D721Med (cell line): ENCODE measurements at regions not wholly inside any gene's neighbourhood (a gene's known extent, or its start where the extent isn't known, plus 50 kb on each side); places are given as distances from the start of the nearest gene placed in this dataset.

Source experiments
- DNase-seq: peaks from one replicate; pipeline ENCODE4 v3.0.0; 2011; ENCODE audit warnings: low spot score; ENCODE audit not compliant: insufficient read length
- FAIRE-seq: peaks from 2 replicates; lab custom pipeline; 2011; peaks lifted over from hg19 to GRCh38; lab: Jason Lieb, UNC
- CTCF ChIP-seq: IDR thresholded peaks from 2 replicates; pipeline ENCODE4 v1.5.1; 2012; ENCODE audit warnings: mild to moderate bottlenecking, control low read depth; ENCODE audit not compliant: insufficient read depth; ENCODE audit errors: missing control alignments

- DNase-seq (no peak), FAIRE-seq (no peak)
- no peak for TF ChIP-seq CTCF
Measured at GRCh38 chr4:124206779-124207605, 505.5 kb downstream of the ANKRD50 start.

- no peak for DNase-seq
- no peak for FAIRE-seq
- no peak for TF ChIP-seq CTCF
Measured at GRCh38 chr4:124209211-124209610, 503.3 kb downstream of the ANKRD50 start.

GRCh38 chr4:124209626-124210025 is 502.9 kb downstream of the ANKRD50 start:
- DNase-seq (no peak), FAIRE-seq (no peak)
- no peak for TF ChIP-seq CTCF

- no peak for TF ChIP-seq CTCF
- FAIRE-seq (no peak), DNase-seq (no peak)
Measured at GRCh38 chr4:124210746-124211145, 501.8 kb downstream of the ANKRD50 start.

GRCh38 chr4:124212815-124213630 is 499.5 kb downstream of the ANKRD50 start:
- TF ChIP-seq CTCF: no peak
- FAIRE-seq: no peak
- no peak for DNase-seq

GRCh38 chr4:124219389-124219788 is 493.1 kb downstream of the ANKRD50 start:
- TF ChIP-seq CTCF: no peak
- DNase-seq (no peak), FAIRE-seq (no peak)

- FAIRE-seq (no peak), DNase-seq (no peak)
- no peak for TF ChIP-seq CTCF
Measured at GRCh38 chr4:124224256-124224655, 488.3 kb downstream of the ANKRD50 start.
